ENCODE measurements at regions not wholly inside any gene's neighbourhood (a gene's known extent, or its start where the extent isn't known, plus 50 kb on each side); places are given as distances from the start of the nearest gene placed in this dataset.

- Histone ChIP-seq H3K36me3 (ENCODE audit: insufficient read depth, low read length) (no peaks in the 10 kb centered on the region), H3K9ac (ENCODE audit: low read length) (no peak overlapping the region), H3K27me3 (ENCODE audit: low read length) (no peaks in the 10 kb centered on the region), H3K9me2 (replicated peaks; ENCODE audit: insufficient read depth, low read length) (no peaks in the 10 kb centered on the region), H4K20me1 (ENCODE audit: insufficient read depth, low read depth, low read length) (no peaks in the 10 kb centered on the region), H3K4me2 (ENCODE audit: low read depth, low read length, poor library complexity, severe bottlenecking) (no peak overlapping the region), H3K4me3 (ENCODE audit: low read length) (no peak overlapping the region), H3K27ac (ENCODE audit: low read length) (no peak overlapping the region), H3K79me2 (ENCODE audit: low read length) (no peaks in the 10 kb centered on the region), H2AFZ (ENCODE audit: low read length) (no peak overlapping the region), H3K9me3 (ENCODE audit: low read length) (no peaks in the 10 kb centered on the region), H3K4me1 (ENCODE audit: low read length) (no peaks in the 10 kb centered on the region)
- no peak for DNase-seq
Measured at GRCh38 chr7:3196629-3197400, 104.2 kb upstream of the SDK1 start.

GRCh38 chr7:3197567-3198213 lies 103.4 kb upstream of the SDK1 start:
- no peaks in the 10 kb centered on the region for H4K20me1 ChIP-seq (ENCODE audit: insufficient read depth, low read depth, low read length)
- no peaks in the 10 kb centered on the region for H3K4me1 ChIP-seq (ENCODE audit: low read length)
- no peaks in the 10 kb centered on the region for H3K9me2 ChIP-seq (replicated peaks; ENCODE audit: insufficient read depth, low read length)
- H3K36me3 ChIP-seq (ENCODE audit: insufficient read depth, low read length), result no peaks in the 10 kb centered on the region
- H3K79me2 ChIP-seq (ENCODE audit: low read length), result no peaks in the 10 kb centered on the region
- H3K4me2 ChIP-seq (ENCODE audit: low read depth, low read length, poor library complexity, severe bottlenecking), result no peak overlapping the region
- no peaks in the 10 kb centered on the region for H3K9me3 ChIP-seq (ENCODE audit: low read length)
- H3K9ac ChIP-seq (ENCODE audit: low read length), result no peak overlapping the region
- no peaks in the 10 kb centered on the region for H3K27me3 ChIP-seq (ENCODE audit: low read length)
- H3K27ac ChIP-seq (ENCODE audit: low read length), result no peak overlapping the region
- no peak overlapping the region for H2AFZ ChIP-seq (ENCODE audit: low read length)
- no peak overlapping the region for H3K4me3 ChIP-seq (ENCODE audit: low read length)
- DNase-seq, result no peak

GRCh38 chr7:3198316-3198715 lies 102.7 kb upstream of the SDK1 start:
- Histone ChIP-seq H2AFZ (ENCODE audit: low read length) (no peak overlapping the region), H3K27me3 (ENCODE audit: low read length) (no peaks in the 10 kb centered on the region), H3K79me2 (ENCODE audit: low read length) (no peaks in the 10 kb centered on the region), H3K4me1 (ENCODE audit: low read length) (no peaks in the 10 kb centered on the region), H3K4me2 (ENCODE audit: low read depth, low read length, poor library complexity, severe bottlenecking) (no peak overlapping the region), H3K27ac (ENCODE audit: low read length) (no peak overlapping the region), H4K20me1 (ENCODE audit: insufficient read depth, low read depth, low read length) (no peaks in the 10 kb centered on the region), H3K9ac (ENCODE audit: low read length) (no peak overlapping the region), H3K9me2 (replicated peaks; ENCODE audit: insufficient read depth, low read length) (no peaks in the 10 kb centered on the region), H3K4me3 (ENCODE audit: low read length) (no peak overlapping the region), H3K9me3 (ENCODE audit: low read length) (no peaks in the 10 kb centered on the region), H3K36me3 (ENCODE audit: insufficient read depth, low read length) (no peaks in the 10 kb centered on the region)
- DNase-seq, result no peak

GRCh38 chr7:3200504-3200903 lies 100.5 kb upstream of the SDK1 start:
- Histone ChIP-seq H3K27me3 (ENCODE audit: low read length) (no peaks in the 10 kb centered on the region), H3K9me3 (ENCODE audit: low read length) (no peaks in the 10 kb centered on the region), H3K4me1 (ENCODE audit: low read length) (no peaks in the 10 kb centered on the region), H3K4me2 (ENCODE audit: low read depth, low read length, poor library complexity, severe bottlenecking) (no peak overlapping the region), H4K20me1 (ENCODE audit: insufficient read depth, low read depth, low read length) (no peaks in the 10 kb centered on the region), H3K9me2 (replicated peaks; ENCODE audit: insufficient read depth, low read length) (no peaks in the 10 kb centered on the region), H3K36me3 (ENCODE audit: insufficient read depth, low read length) (no peaks in the 10 kb centered on the region), H3K27ac (ENCODE audit: low read length) (no peak overlapping the region), H3K4me3 (ENCODE audit: low read length) (no peak overlapping the region), H2AFZ (ENCODE audit: low read length) (no peak overlapping the region), H3K9ac (ENCODE audit: low read length) (no peak overlapping the region), H3K79me2 (ENCODE audit: low read length) (no peaks in the 10 kb centered on the region)
- peak; percentile 74 for DNase-seq

GRCh38 chr7:3201306-3201705 lies 99.7 kb upstream of the SDK1 start:
- DNase-seq, result no peak
- H3K27me3 ChIP-seq (ENCODE audit: low read length), result no peaks in the 10 kb centered on the region
- H3K4me1 ChIP-seq (ENCODE audit: low read length), result no peaks in the 10 kb centered on the region
- no peaks in the 10 kb centered on the region for H4K20me1 ChIP-seq (ENCODE audit: insufficient read depth, low read depth, low read length)
- no peaks in the 10 kb centered on the region for H3K36me3 ChIP-seq (ENCODE audit: insufficient read depth, low read length)
- no peak overlapping the region for H3K4me3 ChIP-seq (ENCODE audit: low read length)
- H3K9me3 ChIP-seq (ENCODE audit: low read length), result no peaks in the 10 kb centered on the region
- H3K79me2 ChIP-seq (ENCODE audit: low read length), result no peaks in the 10 kb centered on the region
- H3K9me2 ChIP-seq (replicated peaks; ENCODE audit: insufficient read depth, low read length), result no peaks in the 10 kb centered on the region
- H3K4me2 ChIP-seq (ENCODE audit: low read depth, low read length, poor library complexity, severe bottlenecking), result no peak overlapping the region
- no peak overlapping the region for H2AFZ ChIP-seq (ENCODE audit: low read length)
- no peak overlapping the region for H3K27ac ChIP-seq (ENCODE audit: low read length)
- H3K9ac ChIP-seq (ENCODE audit: low read length), result no peak overlapping the region

- Histone ChIP-seq H3K4me3 (ENCODE audit: low read length) (no peak overlapping the region), H3K9ac (ENCODE audit: low read length) (no peak overlapping the region), H2AFZ (ENCODE audit: low read length) (no peak overlapping the region), H4K20me1 (ENCODE audit: insufficient read depth, low read depth, low read length) (no peaks in the 10 kb centered on the region), H3K4me2 (ENCODE audit: low read depth, low read length, poor library complexity, severe bottlenecking) (no peak overlapping the region), H3K79me2 (ENCODE audit: low read length) (no peaks in the 10 kb centered on the region), H3K4me1 (ENCODE audit: low read length) (no peaks in the 10 kb centered on the region), H3K27me3 (ENCODE audit: low read length) (no peaks in the 10 kb centered on the region), H3K36me3 (ENCODE audit: insufficient read depth, low read length) (no peaks in the 10 kb centered on the region), H3K9me3 (ENCODE audit: low read length) (no peaks in the 10 kb centered on the region), H3K27ac (ENCODE audit: low read length) (no peak overlapping the region), H3K9me2 (replicated peaks; ENCODE audit: insufficient read depth, low read length) (no peaks in the 10 kb centered on the region)
- DNase-seq, result no peak
Measured at GRCh38 chr7:3201937-3202710, 98.9 kb upstream of the SDK1 start.

- H3K27me3 ChIP-seq (ENCODE audit: low read length), result no peaks in the 10 kb centered on the region
- no peak for DNase-seq
- no peak overlapping the region for H3K4me2 ChIP-seq (ENCODE audit: low read depth, low read length, poor library complexity, severe bottlenecking)
- no peaks in the 10 kb centered on the region for H3K36me3 ChIP-seq (ENCODE audit: insufficient read depth, low read length)
- no peaks in the 10 kb centered on the region for H3K4me1 ChIP-seq (ENCODE audit: low read length)
- H3K9ac ChIP-seq (ENCODE audit: low read length), result no peak overlapping the region
- no peak overlapping the region for H3K27ac ChIP-seq (ENCODE audit: low read length)
- H2AFZ ChIP-seq (ENCODE audit: low read length), result no peak overlapping the region
- no peaks in the 10 kb centered on the region for H3K9me2 ChIP-seq (replicated peaks; ENCODE audit: insufficient read depth, low read length)
- H4K20me1 ChIP-seq (ENCODE audit: insufficient read depth, low read depth, low read length), result no peaks in the 10 kb centered on the region
- no peaks in the 10 kb centered on the region for H3K79me2 ChIP-seq (ENCODE audit: low read length)
- no peak overlapping the region for H3K4me3 ChIP-seq (ENCODE audit: low read length)
- H3K9me3 ChIP-seq (ENCODE audit: low read length), result no peaks in the 10 kb centered on the region
Measured at GRCh38 chr7:3204526-3204925, 96.5 kb upstream of the SDK1 start.

- no peak for DNase-seq
- H3K9ac ChIP-seq (ENCODE audit: low read length), result no peak overlapping the region
- H3K79me2 ChIP-seq (ENCODE audit: low read length), result no peaks in the 10 kb centered on the region
- no peaks in the 10 kb centered on the region for H3K27me3 ChIP-seq (ENCODE audit: low read length)
- no peak overlapping the region for H3K27ac ChIP-seq (ENCODE audit: low read length)
- H3K4me1 ChIP-seq (ENCODE audit: low read length), result no peaks in the 10 kb centered on the region
- H2AFZ ChIP-seq (ENCODE audit: low read length), result no peak overlapping the region
- H3K36me3 ChIP-seq (ENCODE audit: insufficient read depth, low read length), result no peaks in the 10 kb centered on the region
- no peaks in the 10 kb centered on the region for H3K9me2 ChIP-seq (replicated peaks; ENCODE audit: insufficient read depth, low read length)
- no peak overlapping the region for H3K4me2 ChIP-seq (ENCODE audit: low read depth, low read length, poor library complexity, severe bottlenecking)
- no peaks in the 10 kb centered on the region for H3K9me3 ChIP-seq (ENCODE audit: low read length)
- no peak overlapping the region for H3K4me3 ChIP-seq (ENCODE audit: low read length)
- H4K20me1 ChIP-seq (ENCODE audit: insufficient read depth, low read depth, low read length), result no peaks in the 10 kb centered on the region
Measured at GRCh38 chr7:3206101-3206500, 95.0 kb upstream of the SDK1 start.
